Sciatic nerve (tissue), 2 donors: ENCODE measurements at regions not wholly inside any gene's neighbourhood (a gene's known extent, or its start where the extent isn't known, plus 50 kb on each side); places are given as distances from the start of the nearest gene placed in this dataset.
A peak's percentile ranks its signal among the peaks of the same experiment; 100 is the strongest.
"Not testable (repeated sequence)": the region's sequence is repeated elsewhere in the genome, so short reads cannot be mapped to it uniquely, and the experiment has no call there.

Experiments used
- ATAC-seq: fragments of 200-7000 bp; cut with Tn5 transposase; one replicate; pipeline ENCODE4 v1.9.1; 2020; ENCODE audit warnings: mild to moderate bottlenecking, moderate library complexity
- DNase-seq: peaks from one replicate; pipeline ENCODE4 v3.0.0-alpha.2; 2020; ENCODE audit warnings: low spot score
- intact Hi-C: fragments of 100-400 bp; cut with DNase I; formaldehyde crosslinking; loops from one replicate; pipeline ENCODE4 v1.14.2; 2022
- donor health status: DM: no; HTN: no; CAD: no.
- donor health status: DM: no; HTN: no; CAD: no.

DNA sequence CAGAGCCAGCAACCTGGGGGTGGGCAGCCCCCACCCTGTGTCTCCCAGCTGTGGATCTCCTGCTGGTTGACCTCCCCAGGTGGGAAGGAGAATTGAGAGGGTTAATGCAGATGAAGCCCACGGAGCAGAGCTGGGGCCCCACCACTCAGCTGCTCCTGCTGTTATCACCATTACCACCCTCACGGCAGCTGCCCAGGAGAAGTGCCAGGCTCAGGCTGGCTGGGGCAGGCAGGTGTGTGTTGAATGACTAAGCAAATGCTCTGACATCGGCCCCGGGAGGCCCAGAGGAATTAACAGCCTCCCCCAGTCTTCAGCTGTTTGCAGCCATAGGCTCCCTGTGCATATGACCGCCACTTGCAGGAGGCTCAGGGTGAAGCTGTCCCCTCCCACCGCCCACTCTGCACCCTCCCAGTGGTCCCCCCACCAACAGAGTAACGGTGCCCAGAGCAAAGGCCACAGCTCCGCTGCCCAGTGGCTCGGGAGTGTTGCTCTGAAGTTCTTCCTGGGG, 133.8 kb downstream of the CPZ start:
- intact Hi-C loops: no loop called here
- ATAC-seq (no peak), DNase-seq (peak; percentile 19)

DNA sequence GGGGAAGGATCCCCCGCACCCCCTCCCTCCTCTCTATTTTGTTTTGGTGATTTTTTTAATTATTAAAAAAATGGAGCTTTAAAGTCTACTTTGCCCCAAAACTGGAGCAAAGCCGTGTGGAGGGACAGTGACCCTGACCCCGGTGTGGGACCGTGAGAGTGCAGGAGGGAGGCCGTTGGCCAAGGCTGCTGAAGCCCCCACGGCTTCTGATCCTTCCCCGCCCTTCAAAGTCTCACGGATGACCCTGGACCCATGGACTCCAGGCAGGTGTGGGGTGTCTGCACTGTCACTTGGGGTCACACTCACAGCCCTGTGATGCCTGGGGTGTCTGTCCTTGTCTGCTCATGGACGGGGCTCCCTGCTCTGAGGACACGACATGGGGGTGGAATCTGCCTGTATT, 133.3 kb downstream of the CPZ start:
- peak; percentile 28 for DNase-seq
- no peak for ATAC-seq
- intact Hi-C loops: no loop called here

DNA sequence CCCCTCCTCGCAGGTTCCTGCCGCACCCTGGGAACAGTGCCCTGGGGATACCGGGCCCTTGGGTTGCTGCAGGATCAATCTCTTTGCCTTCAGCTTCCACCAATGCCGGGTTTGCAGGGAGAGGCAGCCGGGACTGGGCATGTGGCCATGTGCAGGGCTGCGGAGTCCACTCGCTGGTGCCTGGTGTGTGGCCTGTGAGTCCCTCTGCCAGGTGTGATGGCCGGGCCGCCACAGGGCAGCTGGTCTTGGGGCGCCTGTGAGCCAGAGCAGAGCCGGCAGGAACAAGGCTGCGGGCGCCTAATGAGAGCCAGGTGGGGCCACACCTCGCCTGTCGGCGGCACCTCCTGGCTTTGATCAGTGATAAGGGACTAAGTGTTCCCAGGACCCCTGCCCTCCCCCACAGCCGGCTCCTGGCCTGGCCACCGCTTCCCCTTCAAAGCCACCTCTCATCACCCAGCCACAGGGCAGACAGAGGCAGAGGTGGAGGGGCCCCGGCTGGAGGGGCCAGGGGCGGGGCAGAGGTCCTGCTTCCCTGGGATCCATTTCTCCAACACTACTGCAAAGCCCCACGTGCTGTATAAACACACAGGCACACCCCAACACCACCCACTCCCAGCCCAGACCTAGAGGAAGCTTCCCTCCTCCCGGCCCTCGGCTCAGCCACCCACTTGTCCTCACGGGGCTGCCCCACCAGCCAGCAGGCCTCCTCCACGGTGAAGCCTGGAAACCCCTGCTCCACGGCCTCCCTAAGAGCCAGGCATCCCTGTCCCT, 132.7 kb downstream of the CPZ start:
- ATAC-seq: no peak
- intact Hi-C loops: no loop called here
- DNase-seq: peak; percentile 37

DNA sequence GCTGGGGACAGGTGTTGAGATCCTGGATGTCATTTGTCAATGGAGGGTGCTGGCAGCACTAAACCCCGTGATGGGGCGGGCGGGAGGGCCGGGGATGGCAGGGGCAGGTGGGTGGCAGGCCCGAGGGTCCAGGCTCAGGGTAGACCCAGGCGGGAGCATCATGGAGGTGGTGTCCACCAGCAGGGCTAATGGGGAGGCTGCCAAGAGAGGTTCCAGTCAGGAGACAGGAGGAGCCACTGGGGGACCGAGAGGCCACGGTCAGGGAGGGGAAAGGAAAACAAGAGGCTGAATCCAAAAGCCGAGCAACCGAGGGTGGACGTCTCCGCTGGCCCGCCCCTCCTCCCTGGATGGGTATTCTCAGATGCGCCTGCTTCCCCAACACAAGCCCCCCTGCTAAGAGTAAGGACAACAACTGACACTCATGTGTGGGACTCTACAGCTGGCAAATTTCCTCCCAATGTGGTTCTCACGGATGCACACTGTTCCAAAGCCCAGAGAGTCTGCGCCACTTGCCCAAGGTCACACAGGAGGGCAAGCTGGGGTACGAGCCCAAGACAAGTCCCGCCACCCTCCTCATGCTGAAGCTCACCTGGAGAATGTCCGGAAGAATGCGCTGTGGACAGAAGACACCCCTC, 132.0 kb downstream of the CPZ start:
- DNase-seq (peak; percentile 42), ATAC-seq (no peak)
- intact Hi-C loops: no loop called here

DNA sequence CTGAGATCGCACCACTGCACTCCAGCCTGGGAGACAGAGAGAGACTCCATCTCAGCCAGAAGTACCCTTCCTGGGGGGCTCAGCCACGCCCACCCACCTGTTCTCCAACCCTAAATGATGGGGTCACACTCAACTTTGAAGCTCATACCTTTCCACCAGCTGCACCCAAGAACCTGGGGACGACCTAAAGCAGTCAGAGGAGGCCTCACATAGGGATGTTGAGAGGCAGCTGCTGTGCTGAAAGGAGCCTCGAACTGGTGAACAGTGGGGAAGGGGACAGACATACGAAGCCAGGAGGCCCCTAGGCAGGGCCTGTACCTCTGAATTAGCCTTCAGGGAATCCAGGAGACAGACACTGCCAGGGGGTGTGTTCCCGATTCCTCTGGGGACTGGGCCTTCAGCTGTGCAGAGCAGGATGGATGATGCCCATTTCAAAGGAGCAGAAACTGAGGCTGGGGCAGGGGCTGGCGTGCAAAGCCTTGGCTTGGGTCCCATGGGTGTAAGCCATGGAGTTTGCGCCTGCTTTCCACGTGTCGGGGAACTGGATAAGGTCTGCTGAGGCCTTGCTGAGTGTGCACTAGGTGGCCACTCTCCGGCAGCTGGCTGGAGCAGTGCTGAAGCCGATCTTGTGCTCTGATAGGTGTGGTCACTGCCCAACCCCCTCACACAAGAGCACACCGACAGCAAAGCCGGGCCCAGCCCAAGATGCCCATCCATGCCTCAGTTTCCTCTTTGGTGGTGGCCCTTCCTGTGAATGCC, 130.8 kb downstream of the CPZ start:
- intact Hi-C loops: no loop called here
- ATAC-seq (no peak), DNase-seq (peak; percentile 15)

DNA sequence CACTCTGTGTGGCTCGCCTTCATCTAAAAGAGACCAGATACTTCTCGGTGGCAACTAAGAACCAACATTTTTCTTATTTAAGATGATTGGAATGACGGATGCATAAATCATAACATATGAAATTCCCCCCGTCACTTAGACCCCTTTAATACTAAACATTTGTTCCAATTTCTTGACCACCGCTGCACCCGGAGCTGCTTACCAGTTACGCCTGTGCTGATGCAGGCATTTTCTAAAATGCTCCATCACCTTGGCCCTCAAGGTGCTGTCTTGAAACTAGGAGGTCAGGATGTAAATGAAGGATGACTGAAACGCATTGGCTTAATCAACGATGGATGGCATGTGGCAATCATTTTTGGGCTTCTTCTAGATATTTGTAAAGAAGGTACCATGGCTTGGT, 130.0 kb downstream of the CPZ start:
- DNase-seq (no peak), ATAC-seq (no peak)
- intact Hi-C loops: no loop called here

DNA sequence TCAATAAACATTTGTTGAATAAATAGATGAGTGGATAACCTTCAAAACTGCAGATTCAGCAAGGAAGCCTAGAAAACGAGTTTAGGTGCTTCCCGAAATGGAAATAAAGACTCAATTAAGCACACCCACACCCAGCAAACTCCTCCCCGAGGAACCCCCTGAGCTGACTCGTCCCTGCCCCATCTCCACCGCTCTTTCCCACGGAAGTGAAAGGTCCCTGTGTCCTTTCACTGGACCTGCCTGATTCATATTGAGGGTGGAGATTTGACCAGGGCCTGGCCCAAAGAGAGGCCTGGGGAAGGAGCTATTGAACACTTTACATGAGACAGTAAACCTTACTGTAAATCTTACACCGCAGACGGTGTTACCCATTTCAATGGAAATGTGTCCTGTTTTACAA, 129.1 kb downstream of the CPZ start:
- ATAC-seq (no peak), DNase-seq (no peak)
- intact Hi-C loops: no loop called here

DNA sequence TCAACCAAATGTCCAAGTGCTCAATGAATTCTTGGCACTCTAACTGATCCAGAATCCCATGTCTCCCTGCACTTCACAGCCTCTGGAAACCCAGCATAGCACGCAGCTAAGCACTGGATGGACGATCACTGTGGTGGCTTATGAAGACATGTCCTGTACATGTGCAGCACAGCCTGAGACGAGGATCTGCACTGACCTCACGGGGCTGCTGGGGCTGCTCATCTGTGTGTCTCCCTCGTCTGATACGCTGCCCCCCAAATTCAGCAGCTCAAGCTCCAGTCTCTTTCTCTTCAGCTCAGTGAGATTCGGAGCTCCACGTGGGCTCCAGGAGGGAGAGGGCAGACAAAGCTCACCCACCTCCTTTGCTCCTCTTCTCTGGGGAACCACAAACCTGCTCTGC, 126.9 kb downstream of the CPZ start:
- DNase-seq (peak; percentile 17), ATAC-seq (no peak)
- intact Hi-C loops: no loop called here

DNA sequence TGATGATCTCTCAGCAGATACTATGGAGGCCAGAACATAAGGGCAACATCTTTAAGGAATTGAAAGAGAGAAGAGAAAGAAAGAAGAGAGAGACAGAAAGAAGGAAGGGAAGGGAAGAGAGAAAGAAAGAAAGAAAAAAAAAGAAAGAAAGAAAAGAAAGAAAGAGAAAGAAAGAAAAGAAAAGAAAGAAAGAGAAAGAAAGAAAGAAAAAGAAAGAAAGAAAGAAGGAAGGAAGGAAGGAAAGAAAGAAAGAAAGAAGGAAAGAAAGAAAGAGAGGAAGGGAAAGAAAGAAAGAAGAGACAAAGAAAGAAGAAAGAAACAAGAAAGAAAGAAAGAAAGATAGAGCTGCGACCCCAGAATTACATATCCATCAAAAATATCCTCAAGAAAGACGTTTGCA, 124.9 kb downstream of the CPZ start:
- intact Hi-C loops, DNase-seq, ATAC-seq: not testable (repeated sequence)

DNA sequence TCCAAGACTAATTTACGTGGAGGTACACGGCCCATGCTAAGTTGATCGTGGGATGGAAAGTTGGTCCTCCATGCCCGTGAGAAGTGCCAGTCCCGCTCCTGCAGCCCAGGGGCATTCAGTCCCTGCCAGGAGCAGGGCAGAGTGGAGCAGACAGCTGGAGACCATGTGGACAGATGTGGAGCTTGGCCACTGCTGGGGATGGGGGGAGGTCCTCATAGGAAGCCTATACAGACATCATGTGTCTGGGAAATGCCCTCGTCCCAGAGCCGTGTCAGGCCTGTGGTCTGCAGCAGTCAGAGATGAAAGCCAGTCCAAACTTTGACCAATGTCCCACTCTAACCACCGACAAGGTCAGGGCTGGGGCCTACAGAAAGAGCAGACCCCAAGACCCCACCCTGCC, 118.4 kb downstream of the CPZ start:
- ATAC-seq: no peak
- intact Hi-C loops: no loop called here
- DNase-seq: no peak

DNA sequence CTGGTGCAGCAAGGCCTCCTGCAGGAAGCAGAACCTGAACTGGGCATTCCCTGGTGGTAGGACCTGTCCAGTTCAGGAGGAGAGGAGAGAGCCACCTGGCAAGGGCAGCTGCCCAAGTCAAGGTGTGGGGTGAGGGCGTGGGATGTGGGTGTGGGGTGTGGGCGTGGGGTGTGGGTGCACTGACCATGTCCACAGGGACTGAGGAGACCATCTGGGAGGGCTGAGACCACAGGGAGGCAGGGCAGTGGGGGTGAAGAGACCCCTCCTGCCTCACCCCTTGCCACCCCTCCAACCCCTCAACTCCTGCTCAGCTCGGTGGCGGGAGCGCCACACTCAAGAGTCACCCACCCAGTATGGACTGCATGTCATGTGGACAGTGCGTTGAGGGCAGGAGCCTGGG, 117.9 kb downstream of the CPZ start:
- intact Hi-C loops: no loop called here
- DNase-seq (peak; percentile 19), ATAC-seq (no peak)

DNA sequence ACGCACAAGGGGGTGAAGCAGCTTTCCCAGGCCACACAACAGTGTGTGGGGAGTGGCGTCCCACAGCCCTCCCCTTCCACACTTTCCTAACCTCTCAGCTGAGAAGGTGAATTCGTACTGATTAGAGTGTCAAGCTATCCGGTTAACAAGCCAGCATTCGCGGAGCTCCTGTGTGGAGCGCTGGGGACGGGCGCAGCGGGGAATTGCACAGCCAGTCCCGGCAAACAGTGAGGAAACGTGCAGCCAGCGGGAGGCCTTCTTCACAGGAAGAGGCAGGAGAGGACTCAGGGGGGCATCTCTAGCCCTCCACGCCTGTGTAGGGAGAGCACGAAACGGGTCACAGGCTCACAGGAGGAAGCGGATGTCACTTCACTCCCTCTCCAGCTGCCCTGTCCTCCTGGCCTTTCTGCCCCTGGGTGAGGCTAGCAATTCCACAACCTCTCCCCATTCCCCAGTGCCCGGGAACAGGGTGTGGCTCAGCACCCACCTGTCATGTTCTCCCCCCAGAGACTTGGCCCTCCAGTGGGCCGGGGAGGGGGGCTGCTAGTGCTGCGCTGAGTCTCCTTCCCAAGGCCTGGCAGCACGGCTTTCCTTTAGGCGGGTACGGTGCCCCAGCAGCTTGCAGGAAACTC, 117.3 kb downstream of the CPZ start:
- no peak for ATAC-seq
- DNase-seq: no peak
- intact Hi-C loops: no loop called here

DNA sequence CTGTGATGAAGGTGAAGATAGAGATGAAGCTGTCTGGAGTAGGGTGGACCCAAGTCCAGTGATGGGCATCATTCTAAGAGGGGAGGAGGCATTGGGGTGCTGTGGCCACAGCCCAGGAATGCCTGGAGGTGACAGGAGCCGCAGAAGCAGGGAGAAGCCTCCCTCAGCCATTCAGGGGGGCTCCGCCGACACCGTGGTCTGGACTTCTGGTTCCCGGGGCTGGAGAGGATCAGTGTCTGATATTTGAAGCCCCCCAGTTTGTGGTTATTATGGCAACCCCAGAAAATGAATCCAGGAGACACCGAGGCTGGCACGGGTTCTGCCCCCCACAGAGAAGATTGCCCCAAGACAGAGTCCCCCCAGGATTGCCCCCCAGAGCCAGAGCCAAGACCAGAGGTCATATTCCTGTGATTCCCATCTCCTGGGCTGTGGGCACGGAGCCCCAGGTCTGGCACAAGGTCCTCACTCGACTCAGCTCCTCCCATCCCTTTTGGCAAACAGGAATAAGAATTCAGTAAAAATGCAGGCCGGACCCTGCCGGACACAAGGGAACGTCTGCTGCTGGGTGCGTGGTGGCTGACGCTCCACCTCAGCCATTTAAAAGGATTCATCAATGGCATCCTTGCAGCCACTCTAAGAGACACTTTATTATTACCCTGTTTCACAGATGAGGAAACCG, 116.6 kb downstream of the CPZ start:
- no peak for ATAC-seq
- intact Hi-C loops: no loop called here
- no peak for DNase-seq

DNA sequence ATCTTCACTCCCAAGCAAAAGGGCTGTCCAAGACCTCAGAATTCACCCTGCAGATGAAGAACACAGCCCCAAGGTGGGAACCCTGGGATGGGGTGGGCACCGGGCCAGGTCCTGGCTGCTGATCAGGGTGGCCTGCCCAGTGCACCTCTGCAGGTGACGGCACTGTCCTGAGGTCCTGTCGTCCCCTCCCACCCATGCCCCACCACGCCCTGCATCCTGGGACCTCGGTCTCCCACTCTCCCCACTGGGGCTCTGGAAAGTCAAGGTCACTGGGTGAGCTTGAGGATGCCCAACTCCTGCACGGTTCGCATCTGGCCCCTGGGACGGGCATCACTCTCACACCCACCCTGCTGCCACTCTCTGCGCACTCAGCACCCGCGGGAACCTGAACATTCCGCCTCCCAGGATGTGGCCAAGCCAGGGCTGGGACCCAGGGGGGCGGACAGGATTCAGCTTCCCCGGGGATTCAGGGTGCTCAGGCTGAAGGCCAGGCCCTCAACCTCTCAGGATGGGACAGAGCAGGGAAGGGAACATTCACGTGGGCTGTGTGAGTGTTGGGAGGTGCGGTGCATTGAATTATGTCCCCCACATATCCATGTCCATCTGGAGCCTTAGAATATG, 115.9 kb downstream of the CPZ start:
- DNase-seq: peak; percentile 45
- peak; percentile 27 for ATAC-seq
- intact Hi-C loops: no loop called here

DNA sequence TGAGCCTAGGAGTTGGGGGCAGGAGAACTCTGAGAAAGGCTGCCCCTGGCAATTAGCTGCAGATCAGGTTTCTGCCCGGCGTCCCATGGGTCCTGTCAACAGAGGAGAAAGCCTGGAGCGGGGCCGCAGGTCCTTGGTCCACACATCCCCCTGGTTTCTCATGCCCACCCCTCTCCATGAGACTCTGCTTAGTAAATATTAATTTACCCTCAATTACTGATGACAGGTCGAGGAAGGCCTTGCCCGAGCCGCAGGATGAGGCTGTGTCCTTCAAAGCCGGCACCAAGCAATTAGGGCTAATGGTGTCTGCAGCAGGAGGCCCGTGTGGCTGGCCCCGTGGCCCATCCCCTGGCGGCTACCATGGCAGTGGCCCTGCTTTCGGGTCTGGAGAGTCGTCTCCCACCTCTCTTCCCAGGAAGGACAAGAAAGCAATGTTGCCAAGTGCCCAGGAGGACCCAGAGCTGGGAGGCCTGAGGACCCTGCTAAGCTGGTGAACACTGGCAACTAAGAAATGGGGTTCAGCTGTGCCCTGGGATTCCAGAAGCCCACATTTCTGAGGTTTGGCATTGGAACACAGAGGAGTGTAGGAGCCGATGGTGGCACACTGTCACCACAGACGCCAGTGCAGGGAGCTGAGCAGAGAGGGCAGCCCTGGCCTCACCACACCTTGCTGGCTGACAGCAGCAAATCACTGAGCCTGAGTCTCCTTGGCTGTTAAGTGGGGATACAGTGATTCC, 114.6 kb downstream of the CPZ start:
- ATAC-seq (no peak), DNase-seq (no peak)
- intact Hi-C loops: no loop called here

DNA sequence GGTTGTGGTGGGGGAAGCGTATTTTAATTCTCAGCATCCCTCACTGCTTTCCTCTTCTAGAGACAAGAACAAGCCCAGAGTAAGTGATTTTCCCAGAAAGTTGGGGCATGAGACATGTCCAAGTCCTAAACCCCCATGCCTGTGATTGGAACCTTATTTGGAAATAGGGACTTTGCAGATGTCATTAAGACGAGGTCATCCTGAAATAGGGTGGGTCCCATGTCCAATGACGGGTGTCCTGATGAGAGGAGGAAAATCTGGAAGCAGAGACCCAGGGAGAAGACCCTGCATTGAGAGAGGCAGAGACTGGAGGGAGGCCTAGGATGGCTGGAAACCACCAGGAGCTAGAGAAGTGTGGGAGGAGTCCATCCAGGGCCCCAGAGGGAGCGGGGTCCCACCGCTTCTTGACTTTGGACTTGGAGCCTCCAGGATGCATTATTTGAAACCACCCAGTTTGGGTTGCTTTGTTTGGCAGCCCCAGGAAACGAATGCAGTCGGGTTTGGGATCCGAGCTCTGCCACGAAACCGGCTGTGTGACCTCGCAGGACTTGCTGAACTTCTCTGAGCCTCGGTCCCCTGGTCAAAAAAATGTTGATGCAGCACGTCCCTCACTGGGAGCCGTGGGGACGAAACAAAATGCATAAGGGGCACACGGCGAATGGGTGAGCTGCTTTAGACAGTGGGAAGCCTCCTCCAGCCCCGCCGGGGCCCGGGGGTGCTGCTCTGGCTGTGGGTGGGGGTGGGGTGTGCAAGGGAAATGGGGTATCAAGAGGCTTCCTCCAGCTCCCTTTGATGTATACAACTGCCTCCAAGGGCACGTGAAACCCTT, 113.9 kb downstream of the CPZ start:
- no peak for ATAC-seq
- peak; percentile 22 for DNase-seq
- intact Hi-C loops: no loop called here
